Mesenteric fat pad (tissue), 1 donor: ENCODE measurements at regions not wholly inside any gene's neighbourhood (a gene's known extent, or its start where the extent isn't known, plus 50 kb on each side); places are given as distances from the start of the nearest gene placed in this dataset.
A peak's percentile ranks its signal among the peaks of the same experiment; 100 is the strongest.

Experiments used
- DNase-seq: peaks from one replicate; pipeline ENCODE4 v3.0.0-alpha.2; 2020; ENCODE audit warnings: low spot score
- donor health status: DM: yes; HTN: yes; CAD: no.

GRCh38 chr1:29709704-29710280 is 473.5 kb downstream of the PTPRU start:
- DNase-seq = no peak

- peak; percentile 59 for DNase-seq
Observed at GRCh38 chr1:29708796-29709703, 472.7 kb downstream of the PTPRU start.

GRCh38 chr1:29708381-29708780 is 472.1 kb downstream of the PTPRU start:
- peak; percentile 74 for DNase-seq

DNA sequence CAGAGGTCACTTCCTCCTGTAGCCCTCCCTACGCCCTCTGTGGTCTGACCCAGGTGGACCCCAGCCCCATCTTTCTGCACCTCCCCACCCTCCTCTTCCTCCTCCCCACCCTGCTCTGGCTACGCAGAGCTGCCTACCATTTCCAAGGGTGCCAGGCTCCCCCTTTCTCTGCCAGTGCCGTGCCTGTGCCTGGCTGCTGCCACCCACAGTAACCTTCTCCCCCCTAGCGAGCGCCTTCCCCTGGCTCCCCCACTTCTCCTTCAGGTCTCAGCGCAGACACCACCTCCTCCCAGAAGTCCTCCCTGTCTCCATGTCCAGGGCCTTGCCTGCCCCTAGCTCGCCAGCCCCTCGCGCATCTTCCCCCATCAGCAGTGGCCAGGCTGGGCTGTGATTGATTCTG is 471.5 kb downstream of the PTPRU start:
- peak; percentile 79 for DNase-seq

DNA sequence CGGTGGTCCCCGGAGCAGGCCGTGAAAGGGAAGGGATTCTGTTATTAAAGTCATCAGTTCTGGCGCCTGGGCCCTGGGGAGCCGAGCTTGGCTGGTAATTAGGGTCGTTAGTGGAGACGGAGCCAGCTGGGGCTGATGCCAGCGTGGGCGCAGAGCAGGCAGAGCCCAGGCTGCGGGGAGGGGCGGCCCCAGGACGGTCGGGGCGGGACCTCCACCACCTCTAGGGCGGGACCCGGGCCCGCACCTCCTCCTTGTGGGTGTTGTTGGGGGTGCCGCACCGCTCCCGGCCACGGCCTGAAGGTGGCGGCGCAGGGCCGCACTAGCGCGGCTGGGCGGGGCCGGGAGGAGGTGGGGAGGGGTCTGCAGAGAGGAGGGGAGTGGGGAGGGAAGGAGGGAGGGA is 470.6 kb downstream of the PTPRU start:
- peak; percentile 75 for DNase-seq

DNA sequence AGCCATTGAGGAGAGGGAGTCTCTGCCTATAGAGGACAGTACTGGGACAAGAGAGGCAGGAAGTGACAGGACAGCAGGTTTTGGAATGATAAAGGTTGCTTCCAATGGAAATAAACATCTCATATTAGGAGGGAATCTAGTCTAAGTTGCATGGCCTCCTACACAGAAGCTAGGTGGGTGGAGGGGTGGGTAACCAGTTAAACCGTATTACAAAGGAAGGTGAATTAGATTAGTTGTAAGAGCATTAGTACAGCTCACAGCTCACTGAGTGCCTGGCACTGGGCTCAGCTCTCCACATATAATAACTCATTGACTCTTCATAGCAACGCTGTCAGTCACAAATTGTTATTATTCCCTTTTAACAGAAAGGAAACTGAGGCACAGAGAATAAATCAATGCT is 468.1 kb downstream of the PTPRU start:
- DNase-seq = no peak

- peak; percentile 60 for DNase-seq
Observed at GRCh38 chr1:29703596-29704370, 467.5 kb downstream of the PTPRU start.

DNA sequence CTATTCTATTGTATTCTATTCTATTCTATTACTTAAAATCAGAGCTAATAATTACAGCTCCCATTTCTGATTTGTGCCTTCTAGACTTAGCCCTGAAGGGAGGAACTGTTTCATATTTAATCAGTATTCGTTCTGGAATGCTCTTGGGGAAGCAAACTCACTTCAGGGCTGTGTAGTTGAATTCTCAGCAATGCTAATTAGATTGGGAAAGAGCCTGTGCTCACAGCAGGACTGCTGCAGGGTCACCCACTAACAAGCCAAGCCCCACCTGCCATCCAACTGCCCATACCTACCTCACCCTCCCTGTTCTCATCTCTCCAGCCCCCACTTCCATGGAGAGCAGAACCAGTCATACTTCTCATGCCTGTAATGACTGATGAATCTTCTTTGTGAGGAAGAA is 464.2 kb downstream of the PTPRU start:
- DNase-seq = no peak

- peak; percentile 73 for DNase-seq
Observed at GRCh38 chr1:29698626-29699025, 462.3 kb downstream of the PTPRU start.

DNA sequence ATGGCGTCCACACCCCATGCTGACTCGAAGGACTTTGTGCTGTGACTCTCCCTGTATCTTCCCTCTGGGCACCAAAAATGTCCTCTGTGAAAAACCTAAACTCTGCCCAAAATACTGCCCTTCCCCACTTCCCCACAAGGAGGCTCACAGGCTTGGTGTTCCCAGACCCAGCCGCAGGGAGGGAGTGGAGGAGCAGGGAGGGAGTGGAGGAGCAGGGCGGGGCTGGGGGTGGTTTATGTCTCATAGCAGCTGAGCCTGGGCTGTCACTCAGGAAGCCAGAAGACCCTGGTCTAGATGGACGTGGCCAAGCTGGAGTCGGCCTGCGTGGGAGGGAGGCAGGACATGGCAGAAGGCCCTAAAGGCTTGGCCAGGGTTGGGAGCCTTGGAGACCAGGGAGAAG is 461.7 kb downstream of the PTPRU start:
- DNase-seq = peak; percentile 76

- DNase-seq = peak; percentile 74
Observed at GRCh38 chr1:29697391-29697780, 461.1 kb downstream of the PTPRU start.

- DNase-seq = peak; percentile 67
Observed at GRCh38 chr1:29696656-29697390, 460.5 kb downstream of the PTPRU start.

GRCh38 chr1:29695803-29696202 is 459.5 kb downstream of the PTPRU start:
- DNase-seq = peak; percentile 14

GRCh38 chr1:29695036-29695435 is 458.7 kb downstream of the PTPRU start:
- DNase-seq = no peak

DNA sequence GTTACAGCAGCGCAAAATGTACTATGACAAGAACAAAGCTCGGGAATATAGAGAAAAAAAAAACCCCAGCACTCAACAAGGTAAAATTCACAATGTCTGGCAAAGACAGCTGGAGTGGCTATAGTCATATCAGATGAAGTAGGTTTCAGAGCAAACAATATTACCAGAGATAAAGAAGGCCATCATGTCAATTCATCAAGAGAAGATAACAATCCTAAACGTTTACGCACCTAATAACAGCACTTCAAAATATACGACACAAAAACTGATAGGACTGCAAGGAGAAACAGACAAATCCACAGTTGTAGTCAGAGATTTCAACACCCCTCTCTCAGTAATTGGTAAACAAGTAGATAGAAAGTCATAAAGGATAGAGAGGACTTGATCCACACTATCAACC is 455.2 kb downstream of the PTPRU start:
- no peak for DNase-seq

DNA sequence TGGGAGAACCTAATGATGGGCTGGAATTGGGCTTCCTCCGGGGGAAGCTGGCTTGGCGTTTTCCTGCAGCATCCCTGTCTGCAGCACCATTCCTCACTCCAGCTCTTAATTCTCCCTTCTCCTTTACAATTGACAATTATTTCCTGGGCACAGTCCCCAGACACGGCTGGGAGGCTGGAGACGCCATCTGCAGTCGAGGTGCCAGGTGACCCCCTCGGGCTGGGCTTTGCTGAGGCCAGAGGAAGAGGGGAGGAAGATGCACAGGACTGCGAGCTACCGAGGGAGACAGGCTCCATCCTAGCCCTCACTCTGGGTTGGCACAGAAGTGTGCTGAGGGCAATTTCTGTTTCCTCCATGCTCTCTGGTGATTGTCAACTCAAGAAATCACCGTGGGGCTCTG is 453.8 kb downstream of the PTPRU start:
- DNase-seq = peak; percentile 35

- DNase-seq = peak; percentile 55
Observed at GRCh38 chr1:29689372-29690030, 453.2 kb downstream of the PTPRU start.

GRCh38 chr1:29688471-29689365 is 452.4 kb downstream of the PTPRU start:
- peak; percentile 76 for DNase-seq

DNA sequence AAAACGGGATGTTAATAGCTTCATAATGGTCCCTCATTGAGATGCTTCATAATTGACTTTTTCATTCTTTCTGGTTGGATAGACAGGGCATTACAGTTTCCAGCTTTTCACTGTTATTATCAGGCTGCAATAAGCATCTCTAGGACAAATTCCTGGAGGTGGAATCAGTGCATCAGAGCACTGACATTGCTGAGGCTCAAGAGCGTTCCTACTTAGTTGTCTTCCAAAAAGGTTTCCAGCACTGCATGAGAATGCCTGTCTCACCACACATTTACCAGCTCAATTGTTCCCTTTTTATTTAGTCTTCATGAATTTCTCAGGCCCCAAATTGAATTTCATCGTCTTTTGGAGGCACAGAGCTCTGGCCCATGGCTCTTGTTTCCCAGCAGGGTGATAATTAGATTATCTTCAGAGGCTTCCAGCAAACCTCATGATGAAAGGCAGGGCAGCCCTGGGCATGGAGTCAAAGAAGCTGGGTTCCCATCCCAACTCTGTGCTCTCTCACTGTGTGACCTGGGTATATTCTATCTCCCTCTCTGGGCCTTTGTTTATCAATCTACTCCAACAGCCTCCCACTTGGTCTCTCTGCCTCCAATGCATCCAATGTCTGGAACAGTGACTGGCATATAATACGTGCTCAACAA is 451.4 kb downstream of the PTPRU start:
- DNase-seq = no peak
